ENCODE measurements at regions not wholly inside any gene's neighbourhood (a gene's known extent, or its start where the extent isn't known, plus 50 kb on each side); places are given as distances from the start of the nearest gene placed in this dataset.

GRCh38 chr3:150148227-150148626, 177.5 kb upstream of the PFN2 start:
- TF ChIP-seq POLR2A (IDR thresholded peaks at IDR 0.05) (no peak), CTCF (IDR thresholded peaks at IDR 0.05) (no peak)
